IMR-90 (cell line): ENCODE measurements at regions not wholly inside any gene's neighbourhood (a gene's known extent, or its start where the extent isn't known, plus 50 kb on each side); places are given as distances from the start of the nearest gene placed in this dataset.

Source experiments
- ATAC-seq: fragments of 200-7000 bp; cut with Tn5 transposase; 2 replicates; pipeline ENCODE4 v1.9.1; 2020; ENCODE audit warnings: low read depth, mild to moderate bottlenecking, moderate library complexity
- BruUV-seq: library from RNA; stranded (reverse); fragments of 400-500 nt; replicated peaks from 2 replicates; lab custom pipeline; 2021; lab: Mats Ljungman, UMichigan
- CTCF ChIA-PET: fragments of 300-600 bp; formaldehyde crosslinking; extraction: SDS; loops from one replicate; lab custom pipeline; 2021; ENCODE audit warnings: antibody characterized with exemption; lab: Yijun Ruan, JAX
- POLR2A ChIA-PET: fragments of 300-600 bp; sonication (Branson Sonifier 250); formaldehyde crosslinking; loops from one replicate; lab custom pipeline; 2022; ENCODE audit warnings: antibody characterized with exemption; ENCODE audit not compliant: unreplicated experiment; lab: Charles Lee
- DNase-seq: peaks from one replicate; pipeline ENCODE4 v3.0.0; 2013
- H2AFZ ChIP-seq: replicated peaks from 2 replicates; pipeline ENCODE3; 2013; ENCODE audit warnings: low read length, mild to moderate bottlenecking; ENCODE audit not compliant: poor library complexity
- H2AK5ac ChIP-seq: 2 replicates; pipeline ENCODE4 v1.6.1; 2013; ENCODE audit warnings: low read depth, low read length, inconsistent platforms
- H2AK9ac ChIP-seq: replicated peaks from 2 replicates; pipeline ENCODE3; 2013; ENCODE audit warnings: mild to moderate bottlenecking, low read depth, low read length, moderate library complexity; ENCODE audit not compliant: poor library complexity
- H2BK120ac ChIP-seq: 2 replicates; pipeline ENCODE4 v1.6.1; 2013; ENCODE audit warnings: low read depth, low read length, inconsistent platforms
- H2BK15ac ChIP-seq: 3 replicates; pipeline ENCODE4 v1.6.1; 2013; ENCODE audit warnings: low read depth, low read length, inconsistent platforms
- H2BK20ac ChIP-seq: 2 replicates; pipeline ENCODE4 v1.6.1; 2013; ENCODE audit warnings: low read depth, mild to moderate bottlenecking, inconsistent platforms, low read length, moderate library complexity
- H2BK5ac ChIP-seq: 2 replicates; pipeline ENCODE4 v1.6.1; 2013; ENCODE audit warnings: mild to moderate bottlenecking, low read depth, low read length, inconsistent platforms; ENCODE audit not compliant: poor library complexity, severe bottlenecking
- H3K14ac ChIP-seq: replicated peaks from 2 replicates; pipeline ENCODE4 v1.6.1; 2013; ENCODE audit warnings: low read depth, low read length, inconsistent platforms
- H3K18ac ChIP-seq: 2 replicates; pipeline ENCODE4 v1.6.1; 2013; ENCODE audit warnings: low read depth, low read length, control low read depth
- H3K23ac ChIP-seq: 2 replicates; pipeline ENCODE4 v1.6.1; 2013; ENCODE audit warnings: low read depth, low read length, inconsistent platforms
- H3K27ac ChIP-seq: 2 replicates; pipeline ENCODE4 v1.5.1; 2013; ENCODE audit warnings: mild to moderate bottlenecking, control low read depth, low read length; ENCODE audit not compliant: insufficient read depth
- H3K27me3 ChIP-seq: 2 replicates; pipeline ENCODE4 v1.6.1; 2013; ENCODE audit warnings: low read length; ENCODE audit not compliant: control insufficient read depth, insufficient read depth
- H3K36me3 ChIP-seq: 2 replicates; pipeline ENCODE4 v1.6.1; 2013; ENCODE audit warnings: low read length, mixed read lengths; ENCODE audit not compliant: control insufficient read depth, insufficient read depth
- H3K4ac ChIP-seq: 2 replicates; pipeline ENCODE4 v1.6.1; 2013; ENCODE audit warnings: low read depth, low read length, inconsistent platforms
- H3K4me1 ChIP-seq: 2 replicates; pipeline ENCODE4 v1.6.1; 2013; ENCODE audit warnings: low read length, mixed read lengths; ENCODE audit not compliant: control insufficient read depth, insufficient read depth
- H3K4me2 ChIP-seq: 2 replicates; pipeline ENCODE4 v1.6.1; 2013; ENCODE audit warnings: low read depth, mild to moderate bottlenecking, control low read depth, low read length, moderate library complexity
- H3K4me3 ChIP-seq: 2 replicates; pipeline ENCODE4 v1.5.1; 2013; ENCODE audit warnings: low read depth, mild to moderate bottlenecking, control low read depth, low read length, moderate library complexity; ENCODE audit not compliant: insufficient read depth
- H3K56ac ChIP-seq: 2 replicates; pipeline ENCODE4 v1.6.1; 2013; ENCODE audit warnings: low read length, inconsistent platforms; ENCODE audit not compliant: insufficient read depth; ENCODE audit errors: extremely low read depth
- H3K79me1 ChIP-seq, 2 experiments: 2 replicates each; pipeline ENCODE4 v1.6.1; 2013; ENCODE audit warnings: low read length in 2 of 2, inconsistent platforms in 1 of 2, low read depth in 1 of 2
- H3K9ac ChIP-seq: 2 replicates; pipeline ENCODE4 v1.6.1; 2013; ENCODE audit warnings: low read depth, low read length, control low read depth
- H3K9me1 ChIP-seq: 2 replicates; pipeline ENCODE4 v1.6.1; 2013; ENCODE audit warnings: low read length, inconsistent platforms; ENCODE audit not compliant: insufficient read depth
- H3K9me3 ChIP-seq: 2 replicates; pipeline ENCODE4 v1.6.1; 2013; ENCODE audit warnings: low read length; ENCODE audit not compliant: control insufficient read depth, insufficient read depth
- H4K20me1 ChIP-seq: 2 replicates; pipeline ENCODE4 v1.6.1; 2013; ENCODE audit warnings: low read length, inconsistent platforms; ENCODE audit not compliant: insufficient read depth
- H4K5ac ChIP-seq: 2 replicates; pipeline ENCODE4 v1.6.1; 2013; ENCODE audit warnings: mild to moderate bottlenecking, low read depth, low read length, control low read depth
- H4K8ac ChIP-seq, 2 experiments: 2 replicates each; pipeline ENCODE4 v1.6.1; 2013; ENCODE audit warnings: low read depth in 2 of 2, low read length in 2 of 2, control low read depth in 1 of 2, inconsistent platforms in 1 of 2
- H4K91ac ChIP-seq: 2 replicates; pipeline ENCODE4 v1.6.1; 2013; ENCODE audit warnings: low read depth, low read length, inconsistent platforms; ENCODE audit not compliant: insufficient read depth
- BHLHE40 ChIP-seq: fragments of 150-350 bp; IDR thresholded peaks from 2 replicates; pipeline ENCODE4 v1.6.1; 2016; ENCODE audit warnings: mild to moderate bottlenecking, low read depth, low read length
- CEBPB ChIP-seq: IDR thresholded peaks from 2 replicates; pipeline ENCODE4 v1.6.1; 2012; ENCODE audit warnings: low read depth, low read length, improper control_type of control experiment
- CHD1 ChIP-seq: IDR thresholded peaks from 2 replicates; pipeline ENCODE4 v1.6.1; 2012; ENCODE audit warnings: low read depth, low read length, improper control_type of control experiment
- FOS ChIP-seq: fragments of 150-350 bp; IDR thresholded peaks from 2 replicates; pipeline ENCODE4 v1.6.1; 2016; ENCODE audit warnings: low read depth, low read length
- MAFK ChIP-seq: IDR thresholded peaks from 2 replicates; pipeline ENCODE4 v1.6.1; 2012; ENCODE audit warnings: low read depth, low read length, improper control_type of control experiment
- MAZ ChIP-seq: IDR thresholded peaks from 2 replicates; pipeline ENCODE4 v1.6.1; 2012; ENCODE audit warnings: low read depth, mild to moderate bottlenecking, low read length, improper control_type of control experiment, moderate library complexity, borderline replicate concordance
- MXI1 ChIP-seq: IDR thresholded peaks from 2 replicates; pipeline ENCODE4 v1.6.1; 2012; ENCODE audit warnings: low read depth, mild to moderate bottlenecking, low read length, moderate library complexity, borderline replicate concordance
- NFE2L2 ChIP-seq: fragments of 150-350 bp; IDR thresholded peaks from 2 replicates; pipeline ENCODE4 v1.6.1; 2016; ENCODE audit warnings: low read depth, mild to moderate bottlenecking, low read length
- POLR2A ChIP-seq: IDR thresholded peaks from 2 replicates; pipeline ENCODE4 v1.6.1; 2012; ENCODE audit warnings: mild to moderate bottlenecking, low read depth, low read length
- RAD21 ChIP-seq: IDR thresholded peaks from 2 replicates; pipeline ENCODE4 v1.6.1; 2012; ENCODE audit warnings: low read length, improper control_type of control experiment
- RCOR1 ChIP-seq: IDR thresholded peaks from 2 replicates; pipeline ENCODE4 v1.6.1; 2012; ENCODE audit warnings: mild to moderate bottlenecking, low read length, improper control_type of control experiment; ENCODE audit not compliant: insufficient replicate concordance
- RFX5 ChIP-seq: IDR thresholded peaks from 2 replicates; pipeline ENCODE4 v1.8.0; 2012; ENCODE audit warnings: low read depth, mild to moderate bottlenecking, low read length, moderate library complexity
- SMC3 ChIP-seq: fragments of 150-350 bp; IDR thresholded peaks from 2 replicates; pipeline ENCODE4 v1.6.1; 2016; ENCODE audit warnings: low read depth, mild to moderate bottlenecking, antibody characterized with exemption, low read length, moderate library complexity
- WGBS, 2 experiments: methylation state at CpG; one replicate each; pipeline versions ENCODE4 v1.1.5 to v1.1.7; 2013; ENCODE audit warnings: missing lambda C conversion rate in 2 of 2; ENCODE audit not compliant: insufficient read length in 1 of 2; ENCODE audit errors: extremely low coverage in 2 of 2; 5-methylcytosine and 5-hydroxymethylcytosine counted together
- dilution Hi-C: fragments of 300-500 bp; cut with HindIII; formaldehyde crosslinking; loops from one replicate; pipeline ENCODE4 v1.14.3; 2018; ENCODE audit warnings: low sequenced_read_pairs; ENCODE audit not compliant: unreplicated experiment
- in situ Hi-C: fragments of 300-500 bp; cut with MboI; formaldehyde crosslinking; loops from 3 replicates; pipeline ENCODE4 v1.14.3; 2019; ENCODE audit warnings: low sequenced_read_pairs, inconsistent platforms, mixed read lengths
- intact Hi-C: fragments of 100-400 bp; cut with micrococcal nuclease; formaldehyde crosslinking; loops from 2 replicates; pipeline ENCODE4 v1.10.0; 2022
- TF ChIP-seq, protein P1 (sequence below): fragments of 150-350 bp; IDR thresholded peaks from 2 replicates; pipeline ENCODE4 v1.6.1; 2016; ENCODE audit warnings: low read depth, mild to moderate bottlenecking, low read length, moderate library complexity, borderline replicate concordance
- TF ChIP-seq, protein P2 (sequence below): conservative IDR thresholded peaks from 2 replicates; pipeline ENCODE4 v1.5.1; 2012; ENCODE audit warnings: mild to moderate bottlenecking, low read depth, low read length, improper control_type of control experiment
- TF ChIP-seq, protein P3 (sequence below): fragments of 150-350 bp; IDR thresholded peaks from 2 replicates; pipeline ENCODE4 v1.6.1; 2017; ENCODE audit warnings: mild to moderate bottlenecking, antibody characterized with exemption, low read length, low read depth

DNA sequence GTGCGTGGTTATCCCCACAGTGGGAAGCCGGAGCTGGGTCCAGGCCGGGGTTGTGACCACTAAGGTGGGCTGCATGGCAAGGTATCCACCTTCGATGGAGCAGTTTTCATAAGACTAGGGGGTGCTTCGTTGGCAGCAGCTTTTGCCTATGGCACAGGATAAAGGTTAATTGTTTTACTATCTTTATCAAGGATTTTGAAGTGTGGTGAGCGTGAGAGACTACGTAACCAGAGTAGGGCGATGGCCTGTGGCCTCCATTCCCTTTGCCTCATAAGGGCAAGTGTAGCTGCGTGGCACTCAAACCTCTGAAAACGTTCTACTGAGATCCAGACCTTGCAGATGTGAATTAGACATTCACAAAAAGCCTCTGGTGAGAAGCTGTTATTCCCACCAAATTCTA lies 206.6 kb downstream of the ACKR3 start:
- H3K14ac ChIP-seq: no peak overlapping the region
- H2AK9ac ChIP-seq: no peak overlapping the region
- no peak overlapping the region for H3K4me2 ChIP-seq
- dilution Hi-C loops: no loop called here
- in situ Hi-C loops: no loop called here
- H3K9ac ChIP-seq: no peak overlapping the region
- H2BK120ac ChIP-seq: no peak overlapping the region
- H3K56ac ChIP-seq: no peak overlapping the region
- intact Hi-C loops: no loop called here
- H2BK15ac ChIP-seq: no peak overlapping the region
- no peak overlapping the region for H2BK20ac ChIP-seq
- no peaks in the 10 kb centered on the region for H3K36me3 ChIP-seq
- 56% methylated on average over 4 of the region's 10 CpGs; no CpG with 5 or more reads in 1 of the 2 experiments for WGBS, 2 experiments
- ChIA-PET CTCF (no interaction called here), POLR2A (no interaction called here)
- no peaks in the 10 kb centered on the region for H4K20me1 ChIP-seq
- BruUV-seq: no TSS peak
- H4K8ac ChIP-seq: no peak overlapping the region
- DNase-seq (no peak), ATAC-seq (no peak)
- peaks cover 5% of the 10 kb centered on the region; the same call in 1 of the 2 replicates for H3K27me3 ChIP-seq
- H2AK5ac ChIP-seq: no peak overlapping the region
- H3K9me3 ChIP-seq: no peaks in the 10 kb centered on the region
- H3K23ac ChIP-seq: no peak overlapping the region
- TF ChIP-seq SMC3: no peak
- no peak for TF ChIP-seq MAZ
- no peak for TF ChIP-seq CHD1
- no peak for TF ChIP-seq RCOR1
- TF ChIP-seq, protein P1, sequence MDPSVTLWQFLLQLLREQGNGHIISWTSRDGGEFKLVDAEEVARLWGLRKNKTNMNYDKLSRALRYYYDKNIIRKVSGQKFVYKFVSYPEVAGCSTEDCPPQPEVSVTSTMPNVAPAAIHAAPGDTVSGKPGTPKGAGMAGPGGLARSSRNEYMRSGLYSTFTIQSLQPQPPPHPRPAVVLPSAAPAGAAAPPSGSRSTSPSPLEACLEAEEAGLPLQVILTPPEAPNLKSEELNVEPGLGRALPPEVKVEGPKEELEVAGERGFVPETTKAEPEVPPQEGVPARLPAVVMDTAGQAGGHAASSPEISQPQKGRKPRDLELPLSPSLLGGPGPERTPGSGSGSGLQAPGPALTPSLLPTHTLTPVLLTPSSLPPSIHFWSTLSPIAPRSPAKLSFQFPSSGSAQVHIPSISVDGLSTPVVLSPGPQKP: no peak
- no peak for TF ChIP-seq BHLHE40
- TF ChIP-seq, protein P2, sequence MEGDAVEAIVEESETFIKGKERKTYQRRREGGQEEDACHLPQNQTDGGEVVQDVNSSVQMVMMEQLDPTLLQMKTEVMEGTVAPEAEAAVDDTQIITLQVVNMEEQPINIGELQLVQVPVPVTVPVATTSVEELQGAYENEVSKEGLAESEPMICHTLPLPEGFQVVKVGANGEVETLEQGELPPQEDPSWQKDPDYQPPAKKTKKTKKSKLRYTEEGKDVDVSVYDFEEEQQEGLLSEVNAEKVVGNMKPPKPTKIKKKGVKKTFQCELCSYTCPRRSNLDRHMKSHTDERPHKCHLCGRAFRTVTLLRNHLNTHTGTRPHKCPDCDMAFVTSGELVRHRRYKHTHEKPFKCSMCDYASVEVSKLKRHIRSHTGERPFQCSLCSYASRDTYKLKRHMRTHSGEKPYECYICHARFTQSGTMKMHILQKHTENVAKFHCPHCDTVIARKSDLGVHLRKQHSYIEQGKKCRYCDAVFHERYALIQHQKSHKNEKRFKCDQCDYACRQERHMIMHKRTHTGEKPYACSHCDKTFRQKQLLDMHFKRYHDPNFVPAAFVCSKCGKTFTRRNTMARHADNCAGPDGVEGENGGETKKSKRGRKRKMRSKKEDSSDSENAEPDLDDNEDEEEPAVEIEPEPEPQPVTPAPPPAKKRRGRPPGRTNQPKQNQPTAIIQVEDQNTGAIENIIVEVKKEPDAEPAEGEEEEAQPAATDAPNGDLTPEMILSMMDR: no peak
- TF ChIP-seq RFX5: no peak
- TF ChIP-seq POLR2A: no peak
- TF ChIP-seq NFE2L2: no peak
- TF ChIP-seq RAD21: no peak
- no peak for TF ChIP-seq MAFK
- no peak for TF ChIP-seq MXI1
- TF ChIP-seq FOS: no peak
- no peak for TF ChIP-seq CEBPB
- TF ChIP-seq, protein P3, sequence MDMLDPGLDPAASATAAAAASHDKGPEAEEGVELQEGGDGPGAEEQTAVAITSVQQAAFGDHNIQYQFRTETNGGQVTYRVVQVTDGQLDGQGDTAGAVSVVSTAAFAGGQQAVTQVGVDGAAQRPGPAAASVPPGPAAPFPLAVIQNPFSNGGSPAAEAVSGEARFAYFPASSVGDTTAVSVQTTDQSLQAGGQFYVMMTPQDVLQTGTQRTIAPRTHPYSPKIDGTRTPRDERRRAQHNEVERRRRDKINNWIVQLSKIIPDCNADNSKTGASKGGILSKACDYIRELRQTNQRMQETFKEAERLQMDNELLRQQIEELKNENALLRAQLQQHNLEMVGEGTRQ: no peak
- no peaks in the 10 kb centered on the region for H3K79me1 ChIP-seq
- no peak overlapping the region for H3K18ac ChIP-seq
- no peak overlapping the region for H3K4ac ChIP-seq
- no peaks in the 10 kb centered on the region for H3K9me1 ChIP-seq
- H3K27ac ChIP-seq: no peak overlapping the region
- no peaks in the 10 kb centered on the region for H3K4me1 ChIP-seq
- no peak overlapping the region for H2AFZ ChIP-seq
- H4K91ac ChIP-seq: no peak overlapping the region
- H4K5ac ChIP-seq: no peak overlapping the region
- no peak overlapping the region for H3K4me3 ChIP-seq
- no peak overlapping the region for H2BK5ac ChIP-seq
